HL-60 (cell line): ENCODE measurements at regions not wholly inside any gene's neighbourhood (a gene's known extent, or its start where the extent isn't known, plus 50 kb on each side); places are given as distances from the start of the nearest gene placed in this dataset.
"Not testable (repeated sequence)": the region's sequence is repeated elsewhere in the genome, so short reads cannot be mapped to it uniquely, and the experiment has no call there.

ENCODE experiments used
- DNase-seq, 2 experiments: peaks; one replicate each; pipeline ENCODE4 v3.0.0-alpha.2; 2010 to 2020; ENCODE audit warnings: low read depth in 1 of 2, low spot score in 1 of 2
- H3K27ac ChIP-seq: fragments of 250-450 bp; sonication (Bioruptor Pico); replicated peaks from 2 replicates; pipeline ENCODE4 v1.5.1; 2020; ENCODE audit warnings: mild to moderate bottlenecking, moderate library complexity
- H3K27me3 ChIP-seq: fragments of 250-450 bp; sonication (Bioruptor Pico); 2 replicates; pipeline ENCODE4 v1.5.1; 2021; ENCODE audit warnings: mild to moderate bottlenecking, moderate library complexity; ENCODE audit not compliant: insufficient read depth, poor library complexity, severe bottlenecking
- H3K4me3 ChIP-seq: replicated peaks from 2 replicates; pipeline ENCODE4 v1.5.1; 2011; ENCODE audit warnings: mild to moderate bottlenecking, control low read depth, low read length; ENCODE audit not compliant: insufficient read depth
- CTCF ChIP-seq: IDR thresholded peaks from one replicate; pipeline ENCODE4 v1.5.1; 2011; ENCODE audit warnings: low read length, control low read depth, inconsistent platforms; ENCODE audit not compliant: insufficient read depth
- GABPA ChIP-seq: IDR thresholded peaks from 2 replicates; pipeline ENCODE4 v1.6.1; 2012; ENCODE audit warnings: low read depth
- POLR2AphosphoS5 ChIP-seq: IDR thresholded peaks from 2 replicates; pipeline ENCODE4 v1.6.1; 2012; ENCODE audit warnings: low read depth
- REST ChIP-seq: IDR thresholded peaks from 2 replicates; pipeline ENCODE4 v1.6.1; 2012; ENCODE audit warnings: low read depth; ENCODE audit not compliant: insufficient replicate concordance
- SPI1 ChIP-seq: IDR thresholded peaks from 2 replicates; pipeline ENCODE4 v1.6.1; 2012; ENCODE audit warnings: low read depth, mild to moderate bottlenecking, borderline replicate concordance

- no peaks in the 10 kb centered on the region for H3K27me3 ChIP-seq
- no peak overlapping the region for H3K4me3 ChIP-seq
- no peak overlapping the region for H3K27ac ChIP-seq
- TF ChIP-seq CTCF (no peak), SPI1 (no peak), REST (no peak), POLR2AphosphoS5 (no peak), GABPA (no peak)
- no peak for DNase-seq
Observed at GRCh38 chr2:194062401-194062800, 1594.6 kb upstream of the SLC39A10 start.

- no peak overlapping the region for H3K4me3 ChIP-seq
- H3K27ac ChIP-seq = no peak overlapping the region
- DNase-seq = peak; percentile 2 to 26
- TF ChIP-seq POLR2AphosphoS5 (peak; percentile 63; the same call in 1 of the 2 replicates), SPI1 (0 out of 2 replicates have a peak, but pooled peaks have one; percentile 1), GABPA (no peak), REST (no peak)
- no peaks in the 10 kb centered on the region for H3K27me3 ChIP-seq
Observed at GRCh38 chr2:194060269-194060668, 1596.8 kb upstream of the SLC39A10 start.

- no peaks in the 10 kb centered on the region for H3K27me3 ChIP-seq
- H3K4me3 ChIP-seq = no peak overlapping the region
- TF ChIP-seq SPI1 = no peak
- TF ChIP-seq GABPA = no peak
- no peak for TF ChIP-seq POLR2AphosphoS5
- TF ChIP-seq REST = no peak
- no peak for TF ChIP-seq CTCF
- H3K27ac ChIP-seq = no peak overlapping the region
- DNase-seq = no peak
Observed at GRCh38 chr2:194054313-194054712, 1602.7 kb upstream of the SLC39A10 start.

GRCh38 chr2:194044321-194044720 is 1612.7 kb upstream of the SLC39A10 start:
- DNase-seq = no peak
- no peak overlapping the region for H3K4me3 ChIP-seq
- H3K27me3 ChIP-seq = no peaks in the 10 kb centered on the region
- no peak overlapping the region for H3K27ac ChIP-seq
- no peak for TF ChIP-seq GABPA
- TF ChIP-seq POLR2AphosphoS5 = no peak
- TF ChIP-seq REST = no peak

GRCh38 chr2:194021130-194021529 is 1635.9 kb upstream of the SLC39A10 start:
- H3K4me3 ChIP-seq, H3K27ac ChIP-seq, DNase-seq, H3K27me3 ChIP-seq: not testable (repeated sequence)
